Activated CD8-positive, alpha-beta memory T cell treated with anti-CD3 and anti-CD28 coated beads, Interleukin-2, amount 50 U/mL, for 4 hours (primary cell): ENCODE measurements at regions not wholly inside any gene's neighbourhood (a gene's known extent, or its start where the extent isn't known, plus 50 kb on each side); places are given as distances from the start of the nearest gene placed in this dataset.

Source experiments
- DNase-seq: peaks from one replicate; pipeline ENCODE4 v3.0.0-alpha.2; 2020

DNA sequence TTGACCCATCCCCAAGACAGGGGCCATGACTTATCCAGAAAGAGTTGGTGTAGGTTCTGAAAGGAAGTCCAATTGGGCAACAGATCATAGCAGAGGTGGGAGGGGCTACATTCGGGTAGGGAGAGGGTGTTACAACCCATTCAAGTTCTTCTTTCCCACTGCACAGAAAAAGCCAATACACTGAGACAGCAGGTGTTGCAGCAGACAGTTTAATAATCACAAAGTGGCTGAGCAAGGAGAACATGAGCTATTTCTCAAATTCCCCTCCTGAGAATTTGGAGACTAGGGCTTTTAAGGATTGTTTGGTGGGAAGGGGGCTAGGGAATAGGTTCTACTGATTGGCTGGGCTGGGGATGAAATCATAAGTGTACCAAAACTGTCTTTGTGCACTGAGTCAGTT is 328.4 kb upstream of the POU3F1 start:
- DNase-seq = no peak

DNA sequence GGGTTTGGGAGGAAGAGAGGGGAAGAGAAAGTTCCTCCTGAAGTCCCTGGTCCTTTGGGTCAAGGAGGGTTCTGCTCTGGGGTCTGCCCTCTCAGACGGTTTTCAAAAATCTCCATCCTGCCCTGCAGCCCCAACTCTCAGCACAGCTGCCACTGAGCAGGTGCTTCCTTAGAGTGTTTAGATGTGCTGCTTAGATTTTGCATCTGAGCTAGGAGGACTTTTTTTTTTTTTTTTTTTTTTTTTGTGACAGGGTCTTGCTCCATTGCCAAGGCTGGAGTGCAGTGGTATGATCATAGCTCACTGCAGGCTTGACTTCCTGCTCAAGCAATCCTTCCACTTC is 324.9 kb upstream of the POU3F1 start:
- no peak for DNase-seq

DNA sequence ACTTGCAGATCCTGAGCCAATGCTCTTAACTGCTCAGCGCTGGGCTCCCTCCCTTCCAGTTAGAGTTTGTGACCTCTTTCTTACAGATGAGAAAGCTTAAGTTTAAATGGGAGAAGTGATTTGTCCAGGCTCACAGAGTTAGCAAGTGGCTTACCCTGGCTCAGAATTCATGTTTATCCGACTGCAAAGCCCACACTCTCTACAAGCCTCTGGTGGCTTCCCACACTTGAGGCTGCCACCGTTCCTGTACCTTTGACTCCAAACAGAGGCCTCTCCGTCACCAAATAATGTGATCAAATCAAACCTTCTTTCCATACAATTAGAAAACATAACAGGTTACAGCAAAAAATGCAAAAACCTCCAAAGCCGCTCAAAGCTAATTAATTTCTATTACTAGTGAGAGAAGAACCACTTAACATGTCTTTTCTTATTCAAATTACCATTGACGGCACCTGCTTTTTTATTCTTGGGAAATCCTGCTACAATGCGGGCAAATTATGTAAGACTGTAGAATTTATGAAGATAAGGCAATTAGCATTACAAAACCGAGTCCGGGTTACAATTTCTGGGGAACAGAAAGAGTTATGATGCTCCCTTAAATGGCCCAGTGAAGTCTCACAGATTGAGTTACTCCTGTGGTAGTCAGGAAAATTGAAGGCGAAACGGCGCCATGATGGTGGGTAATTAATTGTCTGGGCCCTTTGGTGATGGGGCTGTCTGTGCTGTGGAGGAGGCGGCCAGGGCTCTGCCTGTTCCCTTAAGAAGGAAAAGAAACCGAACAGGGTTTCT is 324.3 kb upstream of the POU3F1 start:
- no peak for DNase-seq

DNA sequence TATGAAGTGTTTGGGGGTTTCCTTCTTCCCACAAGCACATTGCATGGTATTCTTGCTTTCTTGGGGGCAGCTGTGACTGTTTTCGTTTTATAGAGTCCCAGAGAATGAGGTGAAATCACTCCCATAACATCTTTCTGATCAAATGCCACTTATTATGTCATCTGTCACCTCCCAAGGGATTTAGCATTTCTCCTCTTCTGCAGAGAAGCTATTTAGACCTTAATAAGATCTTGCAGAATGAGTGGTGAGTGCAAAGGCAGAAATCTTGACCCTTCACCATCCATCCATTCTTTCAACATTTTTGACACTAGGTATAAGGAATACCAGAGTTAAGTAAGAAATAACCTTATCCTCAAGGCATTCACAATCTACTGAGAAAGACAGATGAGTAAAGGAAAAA is 318.6 kb upstream of the POU3F1 start:
- no peak for DNase-seq

DNA sequence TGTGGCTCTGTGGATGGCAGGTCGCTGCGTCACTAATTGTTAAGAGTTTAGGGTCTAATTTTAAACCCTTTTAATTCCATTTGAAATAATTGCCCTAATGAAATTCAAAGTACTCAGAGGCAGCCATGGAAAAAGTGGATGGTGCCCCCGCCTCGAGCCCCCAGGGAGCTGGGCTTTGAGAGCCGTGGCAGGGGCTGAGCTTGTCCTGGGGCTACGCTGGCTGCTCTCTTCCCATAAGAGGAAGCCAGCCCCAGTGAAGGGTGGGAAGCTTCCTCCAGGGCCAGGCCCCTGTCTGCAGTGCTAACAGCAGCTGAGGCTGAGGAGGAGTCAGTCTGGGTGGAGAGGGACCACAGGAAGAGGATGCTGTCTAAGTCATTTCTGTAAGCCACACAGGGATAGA is 315.0 kb upstream of the POU3F1 start:
- DNase-seq = no peak

DNA sequence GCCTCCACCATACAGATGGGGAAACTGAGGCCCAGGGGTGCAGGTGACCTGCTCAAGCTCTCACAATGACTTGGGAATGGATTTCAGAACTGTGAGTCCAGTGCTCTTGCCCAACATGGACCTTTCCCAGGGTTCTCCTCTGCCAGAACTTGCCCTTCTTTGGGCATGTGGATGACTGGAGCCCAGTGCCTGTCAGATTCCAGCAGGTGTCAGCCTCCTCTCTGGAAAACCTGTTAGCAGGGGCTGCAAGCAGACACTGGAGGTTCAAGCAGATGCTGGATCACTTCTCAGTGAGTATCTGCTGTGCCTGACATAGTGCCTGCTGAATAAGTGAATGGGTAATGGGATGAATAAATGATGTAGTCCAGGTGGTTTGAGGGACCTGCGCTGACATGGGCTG is 314.2 kb upstream of the POU3F1 start:
- no peak for DNase-seq

DNA sequence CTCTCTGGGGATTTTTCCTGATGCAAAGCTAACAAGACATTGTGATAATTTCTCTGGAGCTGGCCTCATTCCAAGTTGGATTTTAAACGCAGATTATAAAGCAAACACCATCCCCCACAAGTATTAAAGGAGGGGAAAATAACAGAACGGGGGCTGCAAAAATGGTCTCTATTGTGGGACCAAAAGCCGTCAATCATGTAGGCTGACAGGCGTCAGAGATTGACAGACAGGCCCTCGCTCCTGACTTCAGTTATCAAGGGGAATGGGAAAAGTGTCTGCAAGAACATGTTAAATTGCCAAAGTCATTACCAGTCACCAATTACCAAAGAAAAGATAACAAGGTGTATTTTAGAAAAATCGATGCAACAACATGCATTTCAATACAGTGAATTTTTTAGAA is 307.4 kb upstream of the POU3F1 start:
- no peak for DNase-seq

DNA sequence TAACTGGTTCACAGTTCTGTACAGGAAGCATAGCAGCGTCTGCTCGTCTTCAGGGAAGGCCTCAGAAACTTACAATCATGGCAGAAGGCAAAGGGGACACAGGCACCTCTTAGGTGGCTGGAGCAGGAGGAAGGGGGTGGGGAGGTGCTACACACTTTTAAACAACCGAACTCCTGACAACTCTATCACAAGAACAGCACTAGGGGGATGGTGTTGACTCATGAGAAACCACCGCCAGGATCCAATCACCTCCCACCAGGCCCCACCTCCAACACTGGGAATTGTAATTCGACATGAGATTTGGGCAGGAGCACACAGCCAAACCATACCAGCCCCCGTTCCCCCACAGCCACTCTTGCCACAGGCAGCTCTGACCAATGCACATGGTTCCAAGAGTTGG is 306.3 kb upstream of the POU3F1 start:
- DNase-seq = no peak

DNA sequence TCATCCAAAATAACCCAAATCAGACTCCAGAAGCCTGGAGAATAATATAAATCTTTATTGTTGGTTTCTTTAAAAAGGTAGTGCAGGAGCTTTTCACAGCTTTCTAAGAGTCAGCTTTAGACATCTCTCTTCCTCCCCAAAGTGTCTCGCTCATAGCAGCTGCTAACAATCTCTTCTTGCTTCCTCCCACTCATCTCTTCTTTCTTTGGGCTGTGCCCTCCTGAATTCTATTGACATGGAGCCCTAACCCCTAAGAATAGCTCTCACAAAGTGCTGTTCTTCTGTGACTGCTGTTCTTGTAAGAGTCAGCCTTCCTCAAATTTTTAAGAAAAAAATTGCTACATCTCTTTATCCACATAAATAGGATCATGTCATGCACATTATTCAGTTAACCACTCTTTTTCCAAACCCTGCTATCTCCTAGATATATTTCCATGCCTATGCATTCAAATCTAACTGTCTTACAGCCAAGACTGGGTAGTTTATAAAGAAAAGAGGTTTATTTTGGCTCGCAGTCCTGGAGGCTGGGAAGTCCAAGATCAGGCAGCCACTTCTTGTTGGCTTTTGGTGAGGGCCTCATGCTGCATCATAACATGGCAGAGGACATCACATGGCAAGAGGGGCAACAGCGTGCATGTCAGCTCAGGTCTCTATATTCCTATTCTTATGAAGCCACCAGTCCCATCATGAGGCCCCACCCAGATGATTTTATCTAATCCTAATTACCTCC is 301.0 kb upstream of the POU3F1 start:
- DNase-seq = no peak

DNA sequence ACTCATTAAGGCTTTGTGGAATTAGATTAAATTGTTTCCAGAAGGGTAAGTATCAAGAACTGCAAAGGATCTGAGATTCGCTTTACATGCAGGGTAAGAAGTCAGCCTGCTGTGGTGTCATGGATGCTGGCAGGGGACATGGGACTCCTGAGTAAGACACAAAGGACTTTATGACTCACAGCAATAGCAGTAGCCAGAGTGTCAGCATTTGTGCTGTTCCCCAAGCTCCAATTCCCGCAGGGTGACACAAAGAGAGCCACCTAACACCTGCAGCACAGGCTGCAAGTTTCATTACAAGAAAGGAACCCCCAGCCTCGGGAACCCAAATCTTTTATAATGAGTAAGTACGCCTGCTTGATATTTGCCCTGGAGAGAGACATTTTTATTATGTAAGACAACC is 298.1 kb upstream of the POU3F1 start:
- no peak for DNase-seq

DNA sequence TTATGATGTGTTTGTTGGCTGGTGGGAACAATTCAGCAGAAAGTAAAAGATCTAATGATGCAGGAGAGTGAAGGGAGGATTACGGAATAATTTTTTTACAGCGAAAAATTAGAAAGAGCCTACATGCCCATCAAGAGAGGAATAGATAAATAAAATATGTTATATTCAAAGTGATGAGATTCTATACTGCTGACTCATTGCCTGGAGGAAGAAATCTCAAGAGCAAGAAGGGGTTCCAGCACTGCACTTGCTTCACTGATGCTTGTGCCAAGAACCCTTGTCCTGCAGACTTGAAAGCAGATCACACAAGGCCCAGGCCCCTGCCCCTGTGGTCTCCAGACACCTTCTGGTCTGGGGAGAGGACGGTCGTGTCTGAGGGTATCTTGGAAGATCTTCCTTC is 295.1 kb upstream of the POU3F1 start:
- DNase-seq = no peak

DNA sequence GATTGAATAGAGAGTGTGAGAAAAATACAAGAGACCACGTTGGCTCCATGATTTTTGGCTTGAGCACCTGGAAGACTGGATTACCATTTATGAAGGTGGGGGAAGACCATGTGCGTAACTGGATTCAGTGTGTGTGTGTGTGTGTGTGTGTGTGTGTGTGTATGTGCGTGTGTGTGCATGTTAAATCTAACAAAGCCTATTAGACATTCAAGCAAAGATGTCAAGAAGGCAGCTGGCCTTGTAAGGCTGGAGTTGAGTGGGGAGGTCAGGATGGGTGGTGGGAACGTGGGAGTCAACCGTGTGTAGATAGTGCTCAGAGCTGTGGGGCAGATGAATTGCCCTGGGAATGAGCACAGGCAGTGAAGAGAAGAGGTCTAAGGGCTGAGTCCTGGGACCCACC is 293.8 kb upstream of the POU3F1 start:
- no peak for DNase-seq

DNA sequence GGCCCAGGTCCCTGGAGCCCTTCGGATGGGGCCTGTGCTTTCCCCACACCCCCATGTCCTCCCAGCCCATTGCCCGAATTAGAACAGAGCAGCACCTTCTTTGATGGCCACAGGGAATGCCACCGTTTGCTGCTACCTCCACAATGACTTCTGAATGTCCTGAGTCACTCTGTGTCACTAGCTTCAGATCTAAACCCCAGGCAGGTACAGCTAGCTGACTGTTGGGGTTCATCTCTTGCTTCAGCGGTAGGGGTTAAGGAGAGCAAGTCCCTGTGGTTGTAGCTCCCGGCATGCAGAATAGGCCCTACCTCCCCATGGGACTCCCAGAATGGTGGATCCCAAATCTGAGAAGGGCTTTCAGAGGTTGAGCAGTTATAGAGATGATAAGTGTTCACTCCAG is 291.1 kb upstream of the POU3F1 start:
- no peak for DNase-seq

DNA sequence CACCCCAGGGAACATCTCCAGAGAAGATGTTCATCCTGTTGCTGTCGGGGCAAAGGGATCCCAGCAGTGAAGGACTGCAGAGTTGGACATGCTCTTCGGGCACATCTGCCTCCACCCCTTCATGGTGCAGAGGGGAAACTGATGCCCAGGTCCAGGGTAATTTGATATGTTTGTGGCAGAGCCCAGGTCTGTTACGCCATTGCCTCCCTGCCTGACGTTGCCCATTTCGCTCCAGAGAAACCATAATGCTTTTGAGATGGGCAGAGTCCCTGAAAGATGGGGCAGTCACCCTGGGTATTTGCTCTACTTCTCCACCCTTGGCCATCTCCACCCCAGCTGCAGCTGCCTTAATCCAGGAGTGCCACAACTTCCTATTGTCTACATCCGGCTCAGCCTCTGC is 290.4 kb upstream of the POU3F1 start:
- DNase-seq = no peak

DNA sequence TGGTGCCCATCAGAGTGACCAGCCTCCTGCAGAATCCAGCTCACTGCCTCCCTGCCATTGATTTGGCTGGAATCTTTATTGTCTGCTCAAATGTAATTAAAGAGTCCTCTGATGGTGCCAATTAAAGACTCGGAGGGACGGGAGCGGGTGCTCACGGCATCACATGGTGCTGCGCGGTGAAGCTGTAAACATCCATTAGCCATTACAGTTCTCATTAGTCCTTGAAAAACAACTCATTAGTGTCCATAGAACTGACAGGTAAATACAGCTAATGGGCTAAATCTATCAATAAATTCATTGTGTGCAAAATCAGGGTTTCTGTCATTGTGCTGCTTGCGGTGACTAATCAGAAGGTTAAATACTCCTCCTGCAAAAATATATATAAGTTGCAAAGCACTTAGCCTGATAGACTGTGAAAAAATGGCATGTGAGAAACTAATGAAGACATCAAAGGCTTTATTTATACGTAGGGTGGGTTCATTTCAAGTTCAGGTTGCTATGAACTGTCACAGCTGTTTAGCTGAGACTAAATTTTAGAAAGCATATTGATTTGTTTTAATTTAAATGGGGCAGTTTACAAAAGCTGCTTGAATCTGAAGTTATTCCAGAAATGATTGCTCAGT is 289.8 kb upstream of the POU3F1 start:
- DNase-seq = no peak

DNA sequence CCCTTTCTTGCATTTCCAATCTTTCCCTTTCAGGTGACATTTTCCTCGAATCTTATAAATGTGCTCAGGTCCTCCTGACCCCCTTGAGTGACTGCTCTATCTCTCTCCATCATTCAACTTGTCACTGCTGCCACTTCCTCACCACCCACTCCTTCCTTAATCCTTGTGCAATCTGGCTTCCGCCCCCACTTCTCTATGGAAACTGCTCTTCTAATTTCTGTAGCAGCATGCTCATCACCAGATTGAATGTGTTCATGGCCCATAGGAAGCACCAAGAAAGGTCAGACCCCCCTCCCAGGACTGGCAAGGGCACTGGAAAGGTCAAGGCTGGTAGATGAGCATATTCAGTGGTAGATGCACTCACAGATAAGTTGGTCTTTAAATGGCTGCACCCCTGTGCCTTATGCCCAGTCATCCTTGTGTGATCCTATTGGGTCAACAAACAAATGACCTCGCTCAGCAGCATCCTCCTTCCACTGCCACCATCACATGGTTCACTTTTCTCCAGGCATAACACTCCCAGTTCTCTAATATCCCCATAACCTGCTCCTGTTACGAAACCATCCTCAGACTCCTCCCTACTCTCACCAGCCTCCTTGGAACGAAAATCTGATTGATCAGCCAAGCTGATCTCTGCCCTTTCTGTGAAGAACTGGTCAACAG is 288.5 kb upstream of the POU3F1 start:
- no peak for DNase-seq

DNA sequence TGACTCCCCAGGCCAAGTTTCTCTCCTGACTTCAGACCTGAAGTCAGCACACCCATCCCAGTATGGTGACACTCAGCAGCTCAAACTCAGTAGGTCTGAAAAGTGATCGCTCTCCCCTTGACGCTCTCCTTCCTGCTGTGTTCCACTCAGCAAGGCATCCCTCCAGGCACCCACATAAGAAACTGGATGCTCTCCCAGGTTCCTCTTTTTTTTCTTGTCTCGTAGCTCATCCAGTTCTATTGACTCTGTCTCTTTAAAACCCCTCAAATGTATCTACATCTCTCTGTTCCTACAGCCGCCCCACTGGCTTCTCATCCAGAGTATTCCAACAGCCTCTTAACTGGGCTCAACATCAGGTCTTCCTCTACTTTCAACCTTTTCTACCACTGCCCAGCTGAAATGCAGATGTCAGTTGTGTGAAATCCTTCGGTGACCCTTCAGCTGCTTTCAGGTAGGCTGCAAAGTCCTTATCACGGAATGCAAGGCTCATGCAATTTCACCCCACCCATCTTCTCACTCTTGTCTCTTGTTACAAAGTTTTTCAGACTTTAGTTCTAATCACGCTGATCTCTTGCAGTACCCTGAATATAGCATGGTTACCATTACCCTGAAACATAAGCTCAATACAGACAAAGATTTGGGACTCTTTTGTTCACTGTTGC is 286.2 kb upstream of the POU3F1 start:
- no peak for DNase-seq

DNA sequence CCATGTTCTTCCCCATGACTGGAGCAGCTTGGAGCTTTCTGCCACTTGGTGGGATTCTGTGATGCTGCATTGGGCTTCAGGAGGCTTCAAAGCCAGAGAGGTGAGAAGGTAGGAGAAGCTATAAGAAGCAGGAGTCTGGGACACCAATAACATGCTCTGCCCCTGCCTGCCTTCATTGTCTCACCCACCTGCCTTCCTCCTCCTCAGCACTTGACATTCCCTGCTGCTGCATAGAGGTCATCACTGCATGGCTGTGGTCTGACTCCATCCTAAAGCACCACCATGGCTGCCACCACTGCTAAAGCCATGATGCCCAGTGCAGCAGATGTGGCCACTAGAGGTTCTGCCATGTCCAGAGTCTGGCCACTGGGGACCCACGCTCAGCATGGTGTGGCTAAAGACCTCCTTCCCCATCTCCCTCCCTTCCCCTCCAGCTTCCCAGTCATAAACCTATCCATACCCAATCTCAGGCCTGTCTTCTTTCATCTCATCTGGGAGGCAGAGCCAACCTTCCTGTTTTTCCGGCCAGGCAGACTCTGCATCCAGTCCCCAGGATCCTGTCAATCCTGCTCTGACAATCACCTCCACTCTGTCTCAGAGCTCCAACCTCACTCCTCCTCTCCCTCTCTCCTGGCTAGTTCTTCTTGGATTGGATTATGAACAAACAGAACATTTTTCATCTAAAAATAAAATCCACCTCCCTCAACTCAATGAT is 285.1 kb upstream of the POU3F1 start:
- no peak for DNase-seq

DNA sequence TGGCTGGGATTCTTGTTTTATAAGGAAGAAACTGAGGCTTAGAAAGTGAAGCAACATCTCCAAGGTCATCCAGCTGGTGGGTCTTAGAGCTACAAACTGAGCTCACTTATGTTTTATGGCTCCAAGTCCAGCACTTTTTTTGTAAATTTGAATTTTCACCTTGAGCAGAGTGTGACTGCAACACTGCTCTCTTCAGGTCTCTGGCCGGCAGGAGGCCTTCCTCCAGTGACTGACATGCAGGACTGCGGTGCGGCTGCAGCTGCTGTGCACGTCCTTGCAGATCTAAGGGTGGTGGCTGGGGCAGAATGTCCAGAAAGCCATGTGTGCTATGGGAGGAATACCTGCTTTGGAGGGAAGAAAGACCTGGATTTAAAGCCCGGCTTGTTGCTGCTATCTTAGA is 284.2 kb upstream of the POU3F1 start:
- no peak for DNase-seq

DNA sequence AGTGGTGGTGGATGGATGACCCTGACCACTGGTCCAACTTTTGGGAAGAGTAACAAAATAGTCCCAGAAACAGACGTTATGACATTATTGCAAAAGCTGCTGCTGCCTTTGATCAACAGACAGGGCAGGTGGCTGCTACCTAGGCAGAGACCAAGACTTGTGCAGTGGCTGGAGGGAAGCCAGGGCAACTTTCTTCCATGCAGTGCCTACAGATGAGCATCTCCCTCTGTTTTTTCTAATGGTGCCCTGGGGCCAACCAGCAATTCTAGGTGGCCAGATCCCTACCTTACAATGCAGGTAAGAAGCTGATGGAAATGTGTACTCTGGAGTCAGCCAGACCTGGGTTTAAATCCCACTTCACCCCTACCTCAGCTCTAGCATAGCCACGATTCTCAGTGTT is 283.1 kb upstream of the POU3F1 start:
- DNase-seq = no peak

DNA sequence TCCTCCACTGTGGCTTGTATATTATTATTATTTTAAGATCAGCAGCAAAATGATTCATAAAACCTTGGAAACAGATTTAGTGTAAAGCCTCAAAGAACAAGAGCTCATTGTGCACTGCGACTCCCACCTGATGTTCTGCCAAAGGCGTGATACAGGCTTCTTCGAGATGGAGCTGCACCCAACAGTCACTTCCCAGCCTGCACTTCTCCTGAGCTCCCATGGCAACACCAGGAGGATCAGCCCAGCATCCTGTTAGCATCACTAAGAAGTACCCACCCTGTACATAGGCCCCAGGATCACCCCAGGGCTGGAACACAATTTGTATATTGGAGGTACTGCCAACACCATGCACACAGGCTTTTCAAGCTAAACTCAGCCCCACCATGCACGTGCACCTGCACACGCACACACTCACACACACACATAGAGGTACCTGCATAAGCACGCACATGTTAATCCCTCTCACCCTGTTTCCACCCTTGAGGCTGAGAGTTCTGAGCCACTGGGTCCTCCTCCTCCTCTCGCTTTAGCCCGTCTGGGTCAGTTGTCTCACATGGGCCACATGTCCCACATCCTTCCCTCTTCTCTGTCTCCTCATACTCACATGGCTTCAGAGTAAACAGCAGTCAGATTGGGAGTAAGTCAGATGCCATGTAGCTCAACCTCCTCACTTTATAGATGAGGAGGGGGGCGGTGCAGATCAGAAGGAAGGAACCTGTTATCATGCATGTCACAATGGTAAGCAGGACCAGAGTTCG is 281.9 kb upstream of the POU3F1 start:
- DNase-seq = no peak

DNA sequence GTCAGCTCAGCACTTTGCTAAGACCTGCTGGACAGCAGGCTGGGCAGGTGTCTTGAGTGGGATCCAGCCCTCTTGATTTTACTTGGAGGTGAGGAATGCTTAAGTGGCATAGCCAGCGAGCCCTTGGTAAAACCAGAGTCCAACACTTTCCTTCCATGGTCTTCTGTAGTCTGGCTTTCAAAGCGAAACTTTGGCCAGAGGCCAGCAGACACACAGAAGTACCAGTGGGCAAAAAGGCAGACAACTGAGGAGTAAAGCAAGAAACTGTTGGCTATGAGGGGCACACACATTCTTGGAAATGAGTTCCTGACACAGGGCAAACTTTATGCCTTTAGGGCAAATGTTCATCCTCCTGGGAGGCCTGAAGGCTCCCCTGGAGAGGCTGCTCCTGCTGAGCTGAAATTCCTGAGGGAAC is 281.0 kb upstream of the POU3F1 start:
- no peak for DNase-seq
